PC-3 (cell line): ENCODE measurements at regions not wholly inside any gene's neighbourhood (a gene's known extent, or its start where the extent isn't known, plus 50 kb on each side); places are given as distances from the start of the nearest gene placed in this dataset.

ENCODE experiments used
- ATAC-seq: fragments of 200-7000 bp; cut with Tn5 transposase; 2 replicates; pipeline ENCODE4 v1.9.1; 2020; ENCODE audit warnings: mild to moderate bottlenecking, moderate library complexity
- BruUV-seq: library from RNA; stranded (reverse); fragments of 400-500 nt; replicated peaks from 2 replicates; lab custom pipeline; 2021; lab: Mats Ljungman, UMichigan
- CTCF ChIA-PET: fragments of 300-600 bp; sonication (Branson Sonifier 250); formaldehyde crosslinking; loops from one replicate; lab custom pipeline; 2022; ENCODE audit warnings: antibody characterized with exemption; lab: Charles Lee
- POLR2A ChIA-PET: fragments of 300-600 bp; sonication (Branson Sonifier 250); formaldehyde crosslinking; loops from one replicate; lab custom pipeline; 2022; ENCODE audit warnings: antibody characterized with exemption; ENCODE audit not compliant: unreplicated experiment; lab: Charles Lee
- DNase-seq: peaks from one replicate; pipeline ENCODE4 v3.0.0-alpha.2; 2015
- H2AFZ ChIP-seq: fragments of 300-600 bp; sonication (generic); 2 replicates; pipeline ENCODE4 v1.6.0; 2016; ENCODE audit warnings: antibody characterized with exemption, low read length
- H3F3A ChIP-seq: fragments of 300-600 bp; sonication (generic); one replicate; pipeline ENCODE4 v1.6.0; 2017; ENCODE audit warnings: antibody characterized with exemption, low read length, control low read depth, mild to moderate bottlenecking; ENCODE audit not compliant: unreplicated experiment
- H3K27ac ChIP-seq: fragments of 300-600 bp; sonication (generic); 2 replicates; pipeline ENCODE4 v1.5.1; 2016; ENCODE audit warnings: mild to moderate bottlenecking, low read length
- H3K27me3 ChIP-seq: fragments of 300-600 bp; sonication (generic); 2 replicates; pipeline ENCODE4 v1.6.1; 2016; ENCODE audit warnings: low read length, mixed read lengths
- H3K36me3 ChIP-seq: fragments of 300-600 bp; sonication (generic); 2 replicates; pipeline ENCODE4 v1.6.1; 2016; ENCODE audit warnings: low read depth, mixed run types, low read length, mixed read lengths
- H3K4me1 ChIP-seq: fragments of 300-600 bp; sonication (generic); 2 replicates; pipeline ENCODE4 v1.5.1; 2016; ENCODE audit warnings: low read length; ENCODE audit not compliant: insufficient read depth
- H3K4me2 ChIP-seq: fragments of 300-600 bp; sonication (generic); 2 replicates; pipeline ENCODE4 v1.6.0; 2016; ENCODE audit warnings: low read length
- H3K4me3 ChIP-seq: fragments of 300-600 bp; sonication (generic); 2 replicates; pipeline ENCODE4 v1.5.1; 2016; ENCODE audit warnings: mild to moderate bottlenecking, low read length, mixed read lengths
- H3K79me2 ChIP-seq: fragments of 300-600 bp; sonication (generic); 2 replicates; pipeline ENCODE4 v1.6.1; 2017; ENCODE audit warnings: low read length, mixed read lengths
- H3K9ac ChIP-seq: fragments of 300-600 bp; sonication (generic); 2 replicates; pipeline ENCODE4 v1.6.0; 2016; ENCODE audit warnings: mild to moderate bottlenecking, low read length
- H3K9me2 ChIP-seq: fragments of 300-600 bp; sonication (generic); replicated peaks from 2 replicates; pipeline ENCODE4 v1.6.1; 2016; ENCODE audit warnings: mixed run types, low read length, mixed read lengths
- H3K9me3 ChIP-seq: fragments of 300-600 bp; sonication (generic); 2 replicates; pipeline ENCODE4 v1.6.1; 2016; ENCODE audit warnings: low read length, mixed read lengths
- H4K20me1 ChIP-seq: fragments of 300-600 bp; sonication (generic); 2 replicates; pipeline ENCODE4 v1.6.1; 2016; ENCODE audit warnings: low read length, mixed read lengths
- CTCF ChIP-seq: fragments of 300-600 bp; sonication (generic); conservative IDR thresholded peaks from 2 replicates; pipeline ENCODE4 v1.5.1; 2017; ENCODE audit warnings: antibody characterized with exemption, low read depth, mild to moderate bottlenecking, low read length
- EZH2 ChIP-seq: fragments of 300-600 bp; sonication (generic); IDR thresholded peaks from one replicate; pipeline ENCODE4 v1.6.1; 2017; ENCODE audit warnings: antibody characterized with exemption, mild to moderate bottlenecking, low read length; ENCODE audit not compliant: unreplicated experiment
- EZH2phosphoT487 ChIP-seq: fragments of 300-600 bp; sonication (generic); IDR thresholded peaks from 2 replicates; pipeline ENCODE4 v1.6.1; 2018; ENCODE audit warnings: mild to moderate bottlenecking, antibody characterized with exemption, low read length, borderline replicate concordance
- intact Hi-C: fragments of 100-400 bp; cut with micrococcal nuclease; formaldehyde crosslinking; loops from 2 replicates; pipeline ENCODE4 v1.9.0; 2023

- no peaks in the 10 kb centered on the region for H3K79me2 ChIP-seq
- TF ChIP-seq EZH2phosphoT487 (no peak), EZH2 (no peak), CTCF (no peak)
- no peak overlapping the region for H3K4me3 ChIP-seq
- H4K20me1 ChIP-seq, result no peaks in the 10 kb centered on the region
- no TSS peak for BruUV-seq
- no peaks in the 10 kb centered on the region for H3K9me3 ChIP-seq
- CTCF ChIA-PET, result no interaction called here
- ATAC-seq, result peak; percentile 33; the same call in 1 of the 2 replicates
- intact Hi-C loops, result no loop called here
- H3K36me3 ChIP-seq, result no peaks in the 10 kb centered on the region
- DNase-seq, result no peak
- POLR2A ChIA-PET, result no interaction called here
- no peak overlapping the region for H3K9ac ChIP-seq
- no peak overlapping the region for H3K27ac ChIP-seq
- no peaks in the 10 kb centered on the region for H3F3A ChIP-seq
- H3K4me2 ChIP-seq, result no peak overlapping the region
- no peaks in the 10 kb centered on the region for H3K9me2 ChIP-seq
- no peak overlapping the region for H2AFZ ChIP-seq
- H3K4me1 ChIP-seq, result no peaks in the 10 kb centered on the region
- no peaks in the 10 kb centered on the region for H3K27me3 ChIP-seq
Measured at GRCh38 chr1:81325397-81325796, 475.3 kb upstream of the ADGRL2 start.

GRCh38 chr1:81323862-81324261 is 476.9 kb upstream of the ADGRL2 start:
- H3K9me3 ChIP-seq, result no peaks in the 10 kb centered on the region
- POLR2A ChIA-PET, result no interaction called here
- no peak overlapping the region for H3K27ac ChIP-seq
- intact Hi-C loops, result no loop called here
- ATAC-seq (no peak), DNase-seq (no peak)
- no peak overlapping the region for H3K9ac ChIP-seq
- no peaks in the 10 kb centered on the region; the same call in 1 of the 2 replicates for H3K27me3 ChIP-seq
- H4K20me1 ChIP-seq, result no peaks in the 10 kb centered on the region
- TF ChIP-seq CTCF (no peak), EZH2phosphoT487 (no peak)
- BruUV-seq, result no TSS peak
- no peaks in the 10 kb centered on the region for H3F3A ChIP-seq
- no peak overlapping the region for H2AFZ ChIP-seq
- no peaks in the 10 kb centered on the region for H3K9me2 ChIP-seq
- H3K4me2 ChIP-seq, result no peak overlapping the region
- CTCF ChIA-PET, result no interaction called here
- no peaks in the 10 kb centered on the region for H3K36me3 ChIP-seq
- no peak overlapping the region for H3K4me3 ChIP-seq
- H3K79me2 ChIP-seq, result no peaks in the 10 kb centered on the region
- no peaks in the 10 kb centered on the region for H3K4me1 ChIP-seq

GRCh38 chr1:81317191-81317590 is 483.5 kb upstream of the ADGRL2 start:
- Histone ChIP-seq H3K79me2 (no peaks in the 10 kb centered on the region), H3K9me2 (no peaks in the 10 kb centered on the region), H3K27ac (no peak overlapping the region), H3K27me3 (peaks cover 14% of the 10 kb centered on the region), H4K20me1 (no peaks in the 10 kb centered on the region), H3K9me3 (no peaks in the 10 kb centered on the region), H3K4me3 (no peak overlapping the region), H3F3A (no peaks in the 10 kb centered on the region), H3K4me1 (no peaks in the 10 kb centered on the region), H3K36me3 (no peaks in the 10 kb centered on the region), H2AFZ (no peak overlapping the region), H3K4me2 (no peak overlapping the region), H3K9ac (no peak overlapping the region)
- intact Hi-C loops, result no loop called here
- CTCF ChIA-PET, result no interaction called here
- TF ChIP-seq CTCF, result no peak
- no peak for TF ChIP-seq EZH2
- no peak for TF ChIP-seq EZH2phosphoT487
- no TSS peak for BruUV-seq
- ATAC-seq (no peak), DNase-seq (no peak)
- POLR2A ChIA-PET, result interaction anchor here (0.5 kb wide), 1 partner anchor 80 kb away, joined by 12 read pairs; no protein-coding TSS in a partner anchor
